Osteoblast (primary cell): ENCODE measurements at regions not wholly inside any gene's neighbourhood (a gene's known extent, or its start where the extent isn't known, plus 50 kb on each side); places are given as distances from the start of the nearest gene placed in this dataset.

ENCODE experiments used
- DNase-seq: peaks from one replicate; pipeline ENCODE4 v3.0.0; 2011; ENCODE audit warnings: low spot score, mixed read lengths; ENCODE audit not compliant: insufficient read length; ENCODE audit errors: missing footprints
- H2AFZ ChIP-seq: 2 replicates; pipeline ENCODE4 v1.6.0; 2011; ENCODE audit warnings: mild to moderate bottlenecking, low read length
- H3K27ac ChIP-seq: 2 replicates; pipeline ENCODE4 v1.5.1; 2011; ENCODE audit warnings: mild to moderate bottlenecking, low read depth, low read length, moderate library complexity
- H3K27me3 ChIP-seq: 2 replicates; pipeline ENCODE4 v1.6.0; 2012; ENCODE audit warnings: mild to moderate bottlenecking, control low read depth, inconsistent platforms, low read length, moderate library complexity; ENCODE audit not compliant: insufficient read depth
- H3K36me3 ChIP-seq: 2 replicates; pipeline ENCODE4 v1.5.1; 2011; ENCODE audit warnings: mild to moderate bottlenecking, low read length, control low read depth, moderate library complexity; ENCODE audit not compliant: insufficient read depth
- H3K4me1 ChIP-seq: 2 replicates; pipeline ENCODE4 v1.5.1; 2011; ENCODE audit warnings: mild to moderate bottlenecking, low read length, control low read depth, moderate library complexity; ENCODE audit not compliant: insufficient read depth
- H3K4me2 ChIP-seq: 2 replicates; pipeline ENCODE4 v1.6.0; 2011; ENCODE audit warnings: mild to moderate bottlenecking, low read length; ENCODE audit not compliant: insufficient read depth
- H3K4me3 ChIP-seq: fragments of 200-600 bp; sonication (generic); 3 replicates; pipeline ENCODE4 v1.5.1; 2012; ENCODE audit warnings: mild to moderate bottlenecking, low read length, inconsistent platforms; ENCODE audit not compliant: insufficient read depth
- H3K79me2 ChIP-seq: 2 replicates; pipeline ENCODE4 v1.6.0; 2012; ENCODE audit warnings: mild to moderate bottlenecking, low read length, control low read depth, inconsistent platforms; ENCODE audit not compliant: insufficient read depth
- H3K9me3 ChIP-seq: 2 replicates; pipeline ENCODE4 v1.5.1; 2011; ENCODE audit warnings: low read depth, low read length, control low read depth
- H4K20me1 ChIP-seq: 2 replicates; pipeline ENCODE4 v1.6.0; 2012; ENCODE audit warnings: mild to moderate bottlenecking, low read length, control low read depth; ENCODE audit not compliant: insufficient read depth
- CTCF ChIP-seq: IDR thresholded peaks from 2 replicates; pipeline ENCODE4 v1.5.1; 2011; ENCODE audit warnings: mild to moderate bottlenecking, low read depth, low read length, moderate library complexity; ENCODE audit errors: extremely low read depth

GRCh38 chrX:2608638-2609430, 82.3 kb upstream of the CD99 start:
- TF ChIP-seq CTCF: no peak
- H2AFZ ChIP-seq: peak overlapping the region; percentile 90
- H3K27me3 ChIP-seq: no peaks in the 10 kb centered on the region
- no peaks in the 10 kb centered on the region for H3K36me3 ChIP-seq
- no peaks in the 10 kb centered on the region for H3K9me3 ChIP-seq
- peaks cover 8% of the 10 kb centered on the region for H3K4me1 ChIP-seq
- H3K27ac ChIP-seq: peak overlapping the region; percentile 37
- DNase-seq: peak; percentile 96
- no peaks in the 10 kb centered on the region for H3K79me2 ChIP-seq
- peak overlapping the region; percentile 87 for H3K4me3 ChIP-seq
- peak overlapping the region; percentile 91 for H3K4me2 ChIP-seq
- no peaks in the 10 kb centered on the region for H4K20me1 ChIP-seq

- Histone ChIP-seq H3K27ac (no peak overlapping the region), H3K4me1 (peaks cover 8% of the 10 kb centered on the region), H3K4me2 (no peak overlapping the region), H2AFZ (no peak overlapping the region), H3K27me3 (no peaks in the 10 kb centered on the region), H3K4me3 (no peak overlapping the region), H3K79me2 (no peaks in the 10 kb centered on the region), H3K9me3 (no peaks in the 10 kb centered on the region), H3K36me3 (no peaks in the 10 kb centered on the region), H4K20me1 (no peaks in the 10 kb centered on the region)
- TF ChIP-seq CTCF: no peak
- DNase-seq: no peak
These were observed 84.0 kb upstream of the CD99 start for GRCh38 chrX:2607113-2607512.

- Histone ChIP-seq H3K4me1 (no peaks in the 10 kb centered on the region), H4K20me1 (peaks cover 2% of the 10 kb centered on the region), H3K4me3 (no peak overlapping the region), H3K27me3 (no peaks in the 10 kb centered on the region), H3K9me3 (no peaks in the 10 kb centered on the region), H3K36me3 (no peaks in the 10 kb centered on the region), H3K79me2 (no peaks in the 10 kb centered on the region), H2AFZ (no peak overlapping the region), H3K4me2 (no peak overlapping the region), H3K27ac (no peak overlapping the region)
- TF ChIP-seq CTCF: no peak
- DNase-seq: no peak
These were observed 90.5 kb upstream of the CD99 start for GRCh38 chrX:2600564-2600963.

GRCh38 chrX:2596555-2597255, 94.4 kb upstream of the CD99 start:
- peaks cover 4% of the 10 kb centered on the region for H3K4me1 ChIP-seq
- no peak overlapping the region for H3K4me3 ChIP-seq
- H3K36me3 ChIP-seq: no peaks in the 10 kb centered on the region
- DNase-seq: no peak
- no peak overlapping the region for H3K27ac ChIP-seq
- no peak overlapping the region for H3K4me2 ChIP-seq
- no peaks in the 10 kb centered on the region for H3K79me2 ChIP-seq
- TF ChIP-seq CTCF: no peak
- no peaks in the 10 kb centered on the region for H3K27me3 ChIP-seq
- H4K20me1 ChIP-seq: peaks cover 16% of the 10 kb centered on the region
- no peaks in the 10 kb centered on the region for H3K9me3 ChIP-seq
- no peak overlapping the region for H2AFZ ChIP-seq
